ENCODE measurements at regions not wholly inside any gene's neighbourhood (a gene's known extent, or its start where the extent isn't known, plus 50 kb on each side); places are given as distances from the start of the nearest gene placed in this dataset.

DNA sequence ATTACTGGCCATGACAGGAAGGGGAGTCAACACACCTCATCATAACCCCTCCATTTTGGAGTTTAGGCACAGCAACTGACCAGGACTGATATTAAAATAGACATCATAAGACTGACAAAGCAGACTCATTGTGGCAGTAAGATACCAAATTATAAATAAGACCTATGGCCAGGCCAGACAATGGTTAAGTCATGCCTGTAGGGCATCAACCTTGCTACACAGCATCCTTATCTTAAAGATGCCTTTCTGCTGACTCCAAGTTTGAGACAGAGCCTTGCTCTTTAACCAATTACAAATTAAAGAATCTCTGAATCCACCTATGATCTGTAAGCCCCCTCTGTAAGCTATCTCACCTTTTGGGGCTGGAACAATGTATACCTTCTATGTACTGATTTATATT is 65.5 kb downstream of the VCX2 start:
- no peak for DNase-seq
- H3K27me3 ChIP-seq (ENCODE audit: low read depth) = no peaks in the 10 kb centered on the region
- no peaks in the 10 kb centered on the region for H3K4me1 ChIP-seq
- TF ChIP-seq, protein P1, sequence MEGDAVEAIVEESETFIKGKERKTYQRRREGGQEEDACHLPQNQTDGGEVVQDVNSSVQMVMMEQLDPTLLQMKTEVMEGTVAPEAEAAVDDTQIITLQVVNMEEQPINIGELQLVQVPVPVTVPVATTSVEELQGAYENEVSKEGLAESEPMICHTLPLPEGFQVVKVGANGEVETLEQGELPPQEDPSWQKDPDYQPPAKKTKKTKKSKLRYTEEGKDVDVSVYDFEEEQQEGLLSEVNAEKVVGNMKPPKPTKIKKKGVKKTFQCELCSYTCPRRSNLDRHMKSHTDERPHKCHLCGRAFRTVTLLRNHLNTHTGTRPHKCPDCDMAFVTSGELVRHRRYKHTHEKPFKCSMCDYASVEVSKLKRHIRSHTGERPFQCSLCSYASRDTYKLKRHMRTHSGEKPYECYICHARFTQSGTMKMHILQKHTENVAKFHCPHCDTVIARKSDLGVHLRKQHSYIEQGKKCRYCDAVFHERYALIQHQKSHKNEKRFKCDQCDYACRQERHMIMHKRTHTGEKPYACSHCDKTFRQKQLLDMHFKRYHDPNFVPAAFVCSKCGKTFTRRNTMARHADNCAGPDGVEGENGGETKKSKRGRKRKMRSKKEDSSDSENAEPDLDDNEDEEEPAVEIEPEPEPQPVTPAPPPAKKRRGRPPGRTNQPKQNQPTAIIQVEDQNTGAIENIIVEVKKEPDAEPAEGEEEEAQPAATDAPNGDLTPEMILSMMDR (IDR thresholded peaks at IDR 0.05; ENCODE audit: borderline replicate concordance) = no peak
- intact Hi-C loops (cut with micrococcal nuclease) = no loop called here
- no peaks in the 10 kb centered on the region for H3K36me3 ChIP-seq
- no peak overlapping the region for H3K4me3 ChIP-seq
- H3K27ac ChIP-seq (replicated peaks) = no peak overlapping the region
- H3K9me3 ChIP-seq (replicated peaks) = no peaks in the 10 kb centered on the region

- DNase-seq = no peak
Measured at GRCh38 chrX:8103655-8104054, 67.4 kb downstream of the VCX2 start.

DNA sequence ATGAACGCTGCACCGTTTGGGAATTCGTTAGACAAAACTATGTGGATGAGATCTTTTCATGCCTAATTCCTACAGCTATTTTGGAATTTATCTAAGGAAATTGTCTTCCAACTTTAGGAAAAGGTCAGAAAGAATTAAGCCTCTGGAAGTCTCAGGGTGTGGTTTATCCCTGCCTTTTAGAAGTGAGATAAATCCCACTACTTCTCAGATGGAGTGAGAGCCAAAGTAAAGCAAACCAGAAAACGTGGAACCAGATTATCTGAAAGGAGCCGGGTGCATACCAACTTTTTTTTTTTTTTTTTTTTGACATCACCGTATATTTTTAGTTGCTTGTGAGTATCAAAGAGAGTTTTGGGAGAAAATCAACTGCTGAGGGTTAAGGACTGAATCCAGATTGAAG is 79.6 kb downstream of the VCX2 start:
- H3K4me1 ChIP-seq = no peaks in the 10 kb centered on the region
- H3K27me3 ChIP-seq (ENCODE audit: low read depth) = no peaks in the 10 kb centered on the region
- no peak overlapping the region for H3K27ac ChIP-seq (replicated peaks)
- intact Hi-C loops (cut with micrococcal nuclease) = no loop called here
- TF ChIP-seq, protein P1 (IDR thresholded peaks at IDR 0.05; ENCODE audit: borderline replicate concordance) = no peak
- H3K36me3 ChIP-seq = no peaks in the 10 kb centered on the region
- no peak for DNase-seq
- H3K4me3 ChIP-seq = no peak overlapping the region
- no peaks in the 10 kb centered on the region for H3K9me3 ChIP-seq (replicated peaks)

More at GRCh38 chrX:8103655-8104054, 67.4 kb downstream of the VCX2 start:
- H3K4me1 ChIP-seq = no peaks in the 10 kb centered on the region
- TF ChIP-seq, protein P1 (IDR thresholded peaks at IDR 0.05; ENCODE audit: borderline replicate concordance) = no peak
- H3K27me3 ChIP-seq (ENCODE audit: low read depth) = no peaks in the 10 kb centered on the region
- no peaks in the 10 kb centered on the region for H3K36me3 ChIP-seq
- no peaks in the 10 kb centered on the region for H3K9me3 ChIP-seq (replicated peaks)
- no peak overlapping the region for H3K27ac ChIP-seq (replicated peaks)
- intact Hi-C loops (cut with micrococcal nuclease) = no loop called here
- H3K4me3 ChIP-seq = no peak overlapping the region

- no peak overlapping the region for H3K27ac ChIP-seq (replicated peaks)
- no peak overlapping the region for H3K4me3 ChIP-seq
- TF ChIP-seq, protein P1 (IDR thresholded peaks at IDR 0.05; ENCODE audit: borderline replicate concordance) = no peak
- H3K9me3 ChIP-seq (replicated peaks) = no peaks in the 10 kb centered on the region
- no peaks in the 10 kb centered on the region for H3K27me3 ChIP-seq (ENCODE audit: low read depth)
- intact Hi-C loops (cut with micrococcal nuclease) = no loop called here
- no peaks in the 10 kb centered on the region for H3K4me1 ChIP-seq
- no peaks in the 10 kb centered on the region for H3K36me3 ChIP-seq
- DNase-seq = no peak
Measured at GRCh38 chrX:8090906-8091305, 80.2 kb downstream of the VCX2 start.

DNA sequence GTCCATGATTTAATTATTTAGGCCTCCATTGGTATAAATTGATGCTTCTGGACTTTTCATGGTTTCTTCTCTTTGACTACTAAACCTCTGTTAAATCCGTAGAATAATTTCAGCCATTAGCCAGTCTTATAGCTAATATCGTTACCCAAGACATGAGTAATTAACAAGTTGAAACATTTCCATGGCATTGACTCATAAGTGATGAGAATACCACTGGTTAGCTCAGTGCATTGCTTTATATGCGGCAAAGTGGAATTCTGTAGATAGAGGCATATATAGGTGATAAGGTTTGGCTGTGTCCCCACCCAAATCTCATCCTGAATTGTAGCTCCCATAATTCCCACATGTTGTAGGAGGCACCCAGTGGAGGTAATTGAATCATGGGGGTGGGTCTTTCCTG is 80.6 kb downstream of the VCX2 start:
- Histone ChIP-seq H3K4me3 (no peak overlapping the region), H3K27ac (replicated peaks) (no peak overlapping the region), H3K27me3 (ENCODE audit: low read depth) (no peaks in the 10 kb centered on the region), H3K9me3 (replicated peaks) (no peaks in the 10 kb centered on the region), H3K36me3 (no peaks in the 10 kb centered on the region), H3K4me1 (no peaks in the 10 kb centered on the region)
- intact Hi-C loops (cut with micrococcal nuclease) = no loop called here
- DNase-seq = no peak
- TF ChIP-seq, protein P1 (IDR thresholded peaks at IDR 0.05; ENCODE audit: borderline replicate concordance) = no peak

GRCh38 chrX:8089141-8089540 is 81.9 kb downstream of the VCX2 start:
- Histone ChIP-seq H3K9me3 (replicated peaks) (no peaks in the 10 kb centered on the region), H3K27ac (replicated peaks) (no peak overlapping the region), H3K36me3 (no peaks in the 10 kb centered on the region), H3K4me3 (no peak overlapping the region), H3K27me3 (ENCODE audit: low read depth) (no peaks in the 10 kb centered on the region), H3K4me1 (no peaks in the 10 kb centered on the region)
- TF ChIP-seq, protein P1 (IDR thresholded peaks at IDR 0.05; ENCODE audit: borderline replicate concordance) = no peak
- intact Hi-C loops (cut with micrococcal nuclease) = no loop called here
- DNase-seq = no peak
